Ascending aorta (tissue), 2 donors: ENCODE measurements at regions not wholly inside any gene's neighbourhood (a gene's known extent, or its start where the extent isn't known, plus 50 kb on each side); places are given as distances from the start of the nearest gene placed in this dataset.

Experiments used
- DNase-seq, 2 donors: peaks; one replicate each; pipeline ENCODE4 v3.0.0-alpha.2; 2019; ENCODE audit warnings: low spot score in 2 of 2
- H3K27ac ChIP-seq, 2 donors: fragments of 200-600 bp; sonication (generic); one replicate each; pipeline ENCODE4 v1.5.1; 2016 to 2017; ENCODE audit warnings: mild to moderate bottlenecking in 1 of 2
- H3K27me3 ChIP-seq: fragments of 200-600 bp; sonication (generic); one replicate; pipeline ENCODE4 v1.5.1; 2017
- H3K36me3 ChIP-seq, 2 donors: fragments of 200-600 bp; sonication (generic); one replicate each; pipeline ENCODE4 v1.5.1; 2016
- H3K4me1 ChIP-seq, 2 donors: fragments of 200-600 bp; sonication (generic); one replicate each; pipeline ENCODE4 v1.5.1; 2016 to 2017; ENCODE audit warnings: mild to moderate bottlenecking in 1 of 2
- H3K4me3 ChIP-seq, 2 donors: fragments of 200-600 bp; sonication (generic); one replicate each; pipeline ENCODE4 v1.5.1; 2016 to 2017; ENCODE audit warnings: mild to moderate bottlenecking in 1 of 2
- H3K9me3 ChIP-seq, 2 donors: fragments of 200-600 bp; sonication (generic); one replicate each; pipeline ENCODE4 v1.5.1; 2016
- CTCF ChIP-seq, 3 experiments: fragments of 200-600 bp in 2 of 3; fragments of 450-650 bp in 1 of 3; sonication (generic) in 2 of 3; IDR thresholded peaks; one replicate each; pipeline ENCODE4 v1.5.1; 2016 to 2019; ENCODE audit warnings: antibody characterized with exemption in 3 of 3, mild to moderate bottlenecking in 1 of 3, moderate library complexity in 1 of 3
- intact Hi-C: fragments of 100-400 bp; cut with DNase I; formaldehyde crosslinking; loops from one replicate; pipeline ENCODE4 v1.15.1; 2023

GRCh38 chr13:99448546-99448945 lies 52.7 kb upstream of the TM9SF2 start:
- no peak for DNase-seq
- TF ChIP-seq CTCF (IDR thresholded peaks at IDR 0.05), result no peak
- no peaks in the 10 kb centered on the region for H3K36me3 ChIP-seq
- H3K4me3 ChIP-seq, result no peak overlapping the region
- intact Hi-C loops, result no loop called here
- H3K9me3 ChIP-seq, result no peaks in the 10 kb centered on the region
- no peaks in the 10 kb centered on the region for H3K27me3 ChIP-seq
- H3K27ac ChIP-seq, result no peak overlapping the region
- no peaks in the 10 kb centered on the region for H3K4me1 ChIP-seq

DNA sequence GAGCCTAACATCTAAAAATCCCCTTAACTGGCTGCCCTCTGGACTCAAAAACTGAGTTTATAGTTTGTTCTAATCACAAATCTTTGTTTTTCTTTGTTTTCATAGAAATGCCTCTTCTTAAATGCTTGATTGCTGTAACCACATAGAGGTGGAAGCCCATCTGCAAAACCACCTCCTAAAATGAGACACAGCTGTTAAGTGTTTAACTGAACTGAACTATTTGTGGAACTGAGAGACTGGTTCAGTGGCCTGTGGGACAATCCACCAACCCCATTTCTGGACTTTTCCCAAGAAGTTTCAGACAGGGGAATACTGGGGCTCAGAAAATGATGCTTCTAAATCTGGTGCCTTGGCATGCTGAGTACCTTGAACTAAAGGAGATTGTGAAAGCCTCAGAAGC lies 50.9 kb upstream of the TM9SF2 start:
- Histone ChIP-seq H3K27ac (no peak overlapping the region), H3K4me1 (no peaks in the 10 kb centered on the region), H3K4me3 (no peak overlapping the region), H3K36me3 (no peaks in the 10 kb centered on the region), H3K9me3 (no peaks in the 10 kb centered on the region), H3K27me3 (no peaks in the 10 kb centered on the region)
- no peak for DNase-seq
- intact Hi-C loops, result no loop called here
- no peak for TF ChIP-seq CTCF (IDR thresholded peaks at IDR 0.05)
